Stimulated activated naive B cell treated with anti-CD40 and anti-IgM and Interleukin-4, amounts not matched to agents 10 μg/mL and 1 μg/mL and 100 μg/mL, for 72 hours (primary cell): ENCODE measurements at regions not wholly inside any gene's neighbourhood (a gene's known extent, or its start where the extent isn't known, plus 50 kb on each side); places are given as distances from the start of the nearest gene placed in this dataset.
A peak's percentile ranks its signal among the peaks of the same experiment; 100 is the strongest.
"Not testable (repeated sequence)": the region's sequence is repeated elsewhere in the genome, so short reads cannot be mapped to it uniquely, and the experiment has no call there.

Experiments
- ATAC-seq, 2 donors: fragments of 150-1000 bp; cut with Tn5 transposase; replicated peaks; 2 replicates each; pipeline ENCODE4 v1.10.0; 2021; ENCODE audit warnings: moderate library complexity in 1 of 2
- DNase-seq: peaks from one replicate; pipeline ENCODE4 v3.0.0; 2021
- H3K27ac Mint-ChIP-seq: one replicate; pipeline ENCODE4 v1.8.0; 2022; ENCODE audit warnings: mild to moderate bottlenecking, mixed read lengths
- H3K27me3 Mint-ChIP-seq, 2 donors: one replicate each; pipeline ENCODE4 v1.8.0; 2022; ENCODE audit warnings: mixed read lengths in 2 of 2
- H3K36me3 Mint-ChIP-seq, 2 donors: one replicate each; pipeline ENCODE4 v1.8.0; 2022; ENCODE audit warnings: mixed read lengths in 2 of 2, mild to moderate bottlenecking in 1 of 2
- H3K4me1 Mint-ChIP-seq, 2 donors: one replicate each; pipeline ENCODE4 v1.8.0; 2022; ENCODE audit warnings: mixed read lengths in 2 of 2, mild to moderate bottlenecking in 1 of 2
- H3K4me3 Mint-ChIP-seq, 2 donors: one replicate each; pipeline ENCODE4 v1.8.0; 2022; ENCODE audit warnings: mild to moderate bottlenecking in 2 of 2, mixed read lengths in 2 of 2, moderate library complexity in 1 of 2
- H3K9me3 Mint-ChIP-seq, 2 donors: one replicate each; pipeline ENCODE4 v1.8.0; 2022; ENCODE audit warnings: mixed read lengths in 2 of 2, mild to moderate bottlenecking in 1 of 2

DNA sequence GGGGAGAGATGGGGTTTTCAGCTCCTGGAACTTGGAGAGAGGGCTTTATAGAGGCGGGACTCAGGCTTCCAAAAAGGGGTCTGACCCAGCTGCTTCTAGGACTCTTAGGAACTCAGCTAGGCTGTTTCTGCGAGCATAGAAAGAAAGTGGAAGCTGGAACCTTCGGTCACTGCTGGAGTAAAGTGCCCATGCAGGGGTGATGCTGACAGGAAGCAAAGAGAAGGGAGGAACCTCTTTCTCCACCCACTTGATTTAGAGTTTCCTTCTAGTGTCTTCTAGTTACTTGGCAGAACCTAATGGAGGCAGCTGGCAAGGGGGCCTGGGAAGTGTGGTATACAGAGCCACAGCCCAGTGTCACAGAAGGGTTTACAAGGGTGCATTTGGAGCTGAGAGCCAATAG is 283.6 kb downstream of the QKI start:
- H3K9me3 Mint-ChIP-seq: no peaks in the 10 kb centered on the region
- no peak overlapping the region for H3K27ac Mint-ChIP-seq
- DNase-seq (no peak), ATAC-seq (no peak)
- peaks cover 16 to 28% of the 10 kb centered on the region in 2 donors for H3K27me3 Mint-ChIP-seq
- H3K4me1 Mint-ChIP-seq: peaks cover 28 to 33% of the 10 kb centered on the region in 2 donors
- H3K4me3 Mint-ChIP-seq: no peak overlapping the region
- H3K36me3 Mint-ChIP-seq: no peaks in the 10 kb centered on the region

GRCh38 chr6:163696311-163696710 is 281.8 kb downstream of the QKI start:
- H3K4me3 Mint-ChIP-seq, H3K9me3 Mint-ChIP-seq, DNase-seq, ATAC-seq, H3K27ac Mint-ChIP-seq, H3K36me3 Mint-ChIP-seq: not testable (repeated sequence)
- Mint-ChIP-seq H3K27me3 (peaks cover 16 to 28% of the 10 kb centered on the region in 2 donors), H3K4me1 (peaks cover 13 to 16% of the 10 kb centered on the region in 2 donors)

DNA sequence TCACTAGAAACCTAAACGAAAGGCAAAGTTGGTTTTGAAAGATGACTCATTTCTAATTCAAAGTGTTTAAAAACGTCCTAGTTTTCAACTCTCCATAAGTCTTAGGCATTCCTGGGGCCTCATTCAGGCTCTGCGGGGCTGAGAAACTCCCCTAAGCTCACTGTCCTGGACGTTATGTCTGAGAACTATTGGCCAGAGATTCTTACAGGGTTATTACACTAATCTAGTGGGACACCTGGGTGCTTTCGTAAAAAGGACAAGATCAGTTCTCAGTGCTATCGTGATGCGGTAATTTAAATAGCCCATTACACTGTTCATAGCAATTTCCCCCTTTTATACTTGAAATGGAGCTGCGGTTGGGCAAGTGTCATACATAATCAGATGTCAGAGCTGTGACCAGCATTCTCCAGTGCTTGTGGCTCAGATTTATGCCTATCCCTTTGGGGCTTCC is 280.9 kb downstream of the QKI start:
- DNase-seq (no peak), ATAC-seq (no peak)
- no peak overlapping the region for H3K27ac Mint-ChIP-seq
- no peaks in the 10 kb centered on the region for H3K9me3 Mint-ChIP-seq
- H3K4me1 Mint-ChIP-seq: peaks cover 7 to 8% of the 10 kb centered on the region in 2 donors
- no peaks in the 10 kb centered on the region for H3K36me3 Mint-ChIP-seq
- H3K27me3 Mint-ChIP-seq: peaks cover 20 to 32% of the 10 kb centered on the region in 2 donors
- H3K4me3 Mint-ChIP-seq: no peak overlapping the region

- no peaks in the 10 kb centered on the region for H3K36me3 Mint-ChIP-seq
- no peak overlapping the region for H3K4me3 Mint-ChIP-seq
- peaks cover 21 to 37% of the 10 kb centered on the region in 2 donors for H3K27me3 Mint-ChIP-seq
- no peak for ATAC-seq
- no peaks in the 10 kb centered on the region for H3K9me3 Mint-ChIP-seq
- H3K27ac Mint-ChIP-seq: no peak overlapping the region
- DNase-seq: no peak
- H3K4me1 Mint-ChIP-seq: peaks cover 5% of the 10 kb centered on the region in 2 donors
These were observed 280.5 kb downstream of the QKI start for GRCh38 chr6:163694988-163695398.

GRCh38 chr6:163694072-163694471 is 279.6 kb downstream of the QKI start:
- Mint-ChIP-seq H3K4me1 (peaks cover 0 to 1% of the 10 kb centered on the region in 2 donors), H3K36me3 (no peaks in the 10 kb centered on the region), H3K27me3 (peaks cover 21 to 39% of the 10 kb centered on the region in 2 donors), H3K27ac (no peak overlapping the region), H3K4me3 (no peak overlapping the region), H3K9me3 (no peaks in the 10 kb centered on the region)
- DNase-seq (no peak), ATAC-seq (no peak)

DNA sequence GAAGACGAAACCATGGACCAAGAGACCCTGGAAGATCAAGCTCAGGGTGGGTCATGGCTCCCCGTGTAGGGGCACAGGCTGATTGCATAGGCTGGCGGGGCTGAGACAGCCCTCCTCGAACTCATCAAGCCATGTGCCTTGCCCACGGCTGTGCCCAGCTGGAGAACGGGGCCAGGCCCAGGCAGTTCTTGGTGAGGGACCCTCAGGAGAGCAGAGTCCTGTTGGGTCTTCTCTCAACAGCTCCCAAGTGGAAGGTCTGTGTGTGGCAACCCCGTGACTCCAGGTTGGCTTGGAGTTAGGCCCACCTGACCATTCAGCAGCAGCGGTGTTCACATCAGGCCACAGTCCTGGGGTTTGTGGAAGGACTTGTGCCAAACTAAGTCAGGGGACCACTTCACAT is 276.5 kb downstream of the QKI start:
- ATAC-seq: no peak
- peaks cover 21 to 32% of the 10 kb centered on the region in 2 donors for H3K27me3 Mint-ChIP-seq

DNA sequence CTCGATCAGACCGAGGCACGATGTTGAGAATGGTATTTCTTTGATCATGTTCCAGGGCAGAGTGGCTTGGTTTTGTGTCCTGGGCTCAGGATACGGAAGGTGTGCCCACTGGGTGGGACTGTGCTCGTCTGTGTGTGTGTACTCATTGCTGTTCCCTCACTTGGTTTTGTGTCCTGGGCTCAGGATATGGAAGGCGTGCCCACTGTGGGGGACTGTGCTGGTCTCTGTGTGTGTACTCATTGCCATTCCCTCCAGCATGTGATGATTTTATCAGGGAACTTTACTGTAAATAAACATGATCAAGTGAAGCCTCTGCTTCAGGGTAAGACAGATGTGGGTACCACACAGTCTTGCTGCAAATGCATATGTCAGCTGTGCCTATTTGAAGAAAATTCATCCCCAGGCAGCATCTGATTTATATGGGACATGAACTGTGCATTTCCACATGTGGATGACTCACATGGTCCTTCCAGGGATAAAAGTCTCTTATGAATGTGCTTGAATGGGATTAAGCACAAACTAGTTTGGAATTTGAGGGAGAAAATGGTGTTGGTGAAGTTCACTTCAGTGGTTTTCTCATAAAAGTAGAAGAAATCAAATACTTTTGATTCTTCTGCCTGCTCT is 274.3 kb downstream of the QKI start:
- DNase-seq (no peak), ATAC-seq (no peak)
- peaks cover 0 to 2% of the 10 kb centered on the region in 2 donors for H3K9me3 Mint-ChIP-seq
- H3K36me3 Mint-ChIP-seq: peaks cover 0 to 3% of the 10 kb centered on the region in 2 donors
- H3K27ac Mint-ChIP-seq: no peak overlapping the region
- H3K4me1 Mint-ChIP-seq: peaks cover 13 to 20% of the 10 kb centered on the region in 2 donors
- peaks cover 14 to 18% of the 10 kb centered on the region in 2 donors for H3K27me3 Mint-ChIP-seq
- no peak overlapping the region for H3K4me3 Mint-ChIP-seq

More for the DNA sequence above, 276.5 kb downstream of the QKI start:
- Mint-ChIP-seq H3K9me3 (no peaks in the 10 kb centered on the region), H3K36me3 (no peaks in the 10 kb centered on the region), H3K4me3 (no peak overlapping the region), H3K4me1 (peaks cover 0 to under 1% of the 10 kb centered on the region in 2 donors), H3K27ac (no peak overlapping the region)
- DNase-seq: no peak

GRCh38 chr6:163687075-163687474 is 272.6 kb downstream of the QKI start:
- H3K9me3 Mint-ChIP-seq: peaks cover 0 to 4% of the 10 kb centered on the region in 2 donors
- no peak for ATAC-seq
- H3K27ac Mint-ChIP-seq: no peak overlapping the region
- H3K27me3 Mint-ChIP-seq: peaks cover 11 to 12% of the 10 kb centered on the region in 2 donors
- peaks cover 0 to 4% of the 10 kb centered on the region in 2 donors for H3K36me3 Mint-ChIP-seq
- no peak overlapping the region for H3K4me3 Mint-ChIP-seq
- no peak for DNase-seq
- H3K4me1 Mint-ChIP-seq: peaks cover 13 to 20% of the 10 kb centered on the region in 2 donors

- ATAC-seq: no peak
- no peak for DNase-seq
These were observed 271.8 kb downstream of the QKI start for GRCh38 chr6:163686301-163686700.

GRCh38 chr6:163683105-163683622 is 268.6 kb downstream of the QKI start:
- H3K4me1 Mint-ChIP-seq: peaks cover 20 to 26% of the 10 kb centered on the region in 2 donors
- DNase-seq (no peak), ATAC-seq (no peak)
- H3K9me3 Mint-ChIP-seq: peaks cover 0 to 4% of the 10 kb centered on the region in 2 donors
- H3K27me3 Mint-ChIP-seq: peaks cover 6 to 9% of the 10 kb centered on the region in 2 donors
- peaks cover 0 to 4% of the 10 kb centered on the region in 2 donors for H3K36me3 Mint-ChIP-seq
- no peak overlapping the region for H3K27ac Mint-ChIP-seq
- no peak overlapping the region for H3K4me3 Mint-ChIP-seq

More at GRCh38 chr6:163686301-163686700, 271.8 kb downstream of the QKI start:
- peaks cover 11 to 13% of the 10 kb centered on the region in 2 donors for H3K27me3 Mint-ChIP-seq
- H3K4me1 Mint-ChIP-seq: peaks cover 13 to 20% of the 10 kb centered on the region in 2 donors
- H3K27ac Mint-ChIP-seq: no peak overlapping the region
- no peak overlapping the region for H3K4me3 Mint-ChIP-seq
- H3K36me3 Mint-ChIP-seq: peaks cover 0 to 4% of the 10 kb centered on the region in 2 donors
- H3K9me3 Mint-ChIP-seq: peaks cover 0 to 4% of the 10 kb centered on the region in 2 donors

- H3K9me3 Mint-ChIP-seq: peaks cover 0 to 5% of the 10 kb centered on the region in 2 donors
- H3K4me3 Mint-ChIP-seq: no peak overlapping the region
- no peak overlapping the region for H3K27ac Mint-ChIP-seq
- H3K36me3 Mint-ChIP-seq: peaks cover 0 to 4% of the 10 kb centered on the region in 2 donors
- H3K4me1 Mint-ChIP-seq: peaks cover 20 to 27% of the 10 kb centered on the region in 2 donors
- H3K27me3 Mint-ChIP-seq: peaks cover 6 to 11% of the 10 kb centered on the region in 2 donors
- DNase-seq (no peak), ATAC-seq (no peak)
These were observed 265.2 kb downstream of the QKI start for GRCh38 chr6:163679753-163680152.

DNA sequence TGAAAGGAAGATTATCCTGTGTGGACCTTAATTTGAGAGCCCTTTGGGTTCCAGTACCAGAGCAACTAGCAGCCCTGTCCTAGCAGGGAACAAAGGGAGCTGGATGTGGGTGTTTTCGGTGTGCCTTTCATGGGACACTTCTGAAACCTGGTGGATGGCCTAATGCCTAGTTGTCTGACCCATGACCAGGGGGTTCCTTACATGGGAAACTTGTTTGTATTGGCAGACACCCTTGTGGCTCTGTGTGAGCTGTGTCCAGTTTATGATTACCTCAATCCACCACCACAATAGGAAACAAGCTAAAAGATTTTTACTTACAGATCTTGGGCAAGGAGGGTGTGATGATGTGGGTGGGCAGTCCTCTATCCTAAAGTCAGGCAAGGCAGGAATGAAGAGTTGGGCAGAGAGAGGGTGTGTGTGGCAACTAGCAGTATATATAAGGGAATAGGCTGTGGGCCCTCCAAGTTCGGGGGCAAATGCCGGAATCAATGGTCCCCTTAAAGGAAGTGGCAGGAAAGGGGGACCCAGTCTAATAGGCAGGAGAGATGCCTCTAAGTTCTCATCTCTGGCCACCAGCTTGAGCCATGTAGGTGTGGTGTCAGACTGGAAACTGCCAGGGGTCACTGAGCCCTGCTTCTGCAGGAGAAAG is 264.6 kb downstream of the QKI start:
- peaks cover 0 to 4% of the 10 kb centered on the region in 2 donors for H3K36me3 Mint-ChIP-seq
- DNase-seq: no peak
- H3K9me3 Mint-ChIP-seq: peaks cover 0 to 7% of the 10 kb centered on the region in 2 donors
- H3K4me1 Mint-ChIP-seq: peaks cover 16 to 20% of the 10 kb centered on the region in 2 donors
- H3K27ac Mint-ChIP-seq: no peak overlapping the region
- H3K4me3 Mint-ChIP-seq: no peak overlapping the region
- peaks cover 6 to 15% of the 10 kb centered on the region in 2 donors for H3K27me3 Mint-ChIP-seq
- no peak for ATAC-seq

GRCh38 chr6:163675611-163676010 is 261.1 kb downstream of the QKI start:
- ATAC-seq: peak; percentile 75 to 80
- no peak overlapping the region for H3K27ac Mint-ChIP-seq
- peaks cover 9 to 16% of the 10 kb centered on the region in 2 donors for H3K4me1 Mint-ChIP-seq

DNA sequence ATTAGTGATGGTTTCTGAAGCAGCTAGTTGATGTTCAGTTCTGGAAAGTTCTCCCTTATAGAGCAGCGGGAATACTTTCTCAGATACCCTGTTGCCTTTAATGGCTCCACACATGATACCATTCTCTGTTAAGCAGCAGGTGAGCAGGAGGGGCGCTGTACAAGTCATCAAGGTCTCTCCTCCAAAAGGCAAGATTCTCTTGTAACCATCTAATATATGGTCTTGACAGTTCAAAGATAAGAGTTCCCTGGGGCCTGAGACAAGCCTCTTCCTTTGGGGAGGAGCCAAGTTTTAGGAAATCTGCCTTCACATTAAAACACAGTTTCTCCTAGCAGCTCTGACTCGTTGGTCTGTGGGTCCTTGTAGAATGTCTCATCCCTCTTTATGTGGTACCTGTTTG is 258.2 kb downstream of the QKI start:
- Mint-ChIP-seq H3K4me1 (peaks cover 18 to 35% of the 10 kb centered on the region in 2 donors), H3K9me3 (peaks cover 0 to 8% of the 10 kb centered on the region in 2 donors), H3K36me3 (no peaks in the 10 kb centered on the region), H3K27ac (no peak overlapping the region), H3K4me3 (no peak overlapping the region), H3K27me3 (peaks cover 0 to 5% of the 10 kb centered on the region in 2 donors)
- DNase-seq (no peak), ATAC-seq (no peak)

More at GRCh38 chr6:163675611-163676010, 261.1 kb downstream of the QKI start:
- H3K36me3 Mint-ChIP-seq: no peaks in the 10 kb centered on the region
- H3K4me3 Mint-ChIP-seq: no peak overlapping the region
- peaks cover 0 to 7% of the 10 kb centered on the region in 2 donors for H3K27me3 Mint-ChIP-seq
- peaks cover 0 to 8% of the 10 kb centered on the region in 2 donors for H3K9me3 Mint-ChIP-seq
- DNase-seq: no peak
